ENCODE measurements at regions not wholly inside any gene's neighbourhood (a gene's known extent, or its start where the extent isn't known, plus 50 kb on each side); places are given as distances from the start of the nearest gene placed in this dataset.

DNA sequence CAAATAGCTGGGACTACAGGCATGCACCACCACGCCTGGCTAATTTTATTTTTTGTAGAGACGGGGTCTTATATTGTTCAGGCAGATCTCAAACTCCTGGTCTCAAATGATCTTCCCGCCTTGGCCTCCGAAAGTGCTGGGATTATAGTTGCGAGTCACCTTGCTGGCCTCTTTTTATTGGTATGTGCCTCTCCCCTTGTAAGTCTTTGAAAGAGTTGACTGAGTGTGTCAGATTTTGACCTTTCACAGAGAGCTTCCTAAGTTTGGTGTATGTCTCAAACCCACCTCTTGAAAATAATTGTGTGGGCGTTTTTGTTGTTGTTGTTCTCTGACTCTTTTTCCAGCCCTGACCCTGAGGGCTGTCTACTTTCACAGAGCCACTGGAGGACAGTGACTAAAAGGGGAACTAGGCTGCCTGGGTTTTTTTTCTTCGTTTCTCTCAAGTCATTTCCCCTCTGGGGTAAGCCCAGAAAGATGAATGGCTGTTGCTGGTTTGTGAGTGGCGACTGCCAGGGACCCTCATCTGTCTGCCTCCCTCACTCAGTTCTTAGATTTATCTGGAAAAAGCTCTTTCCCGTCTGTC lies 262.8 kb downstream of the ZEB1 start:
- H3K27ac ChIP-seq = peak overlapping the region in 1 of 2 donors; percentile 23
- peaks cover 0 to 5% (median 4%) of the 10 kb centered on the region in 3 donors for H3K9me3 ChIP-seq
- no peak overlapping the region for H3K4me3 ChIP-seq
- no peak for DNase-seq
- H3K4me1 ChIP-seq = peaks cover 7 to 25% (median 17%) of the 10 kb centered on the region in 4 donors
- intact Hi-C loops (cut with DNase I; ENCODE audit: low total_unique reads) = no loop called here
- no peaks in the 10 kb centered on the region for H3K27me3 ChIP-seq
- TF ChIP-seq, protein P1, sequence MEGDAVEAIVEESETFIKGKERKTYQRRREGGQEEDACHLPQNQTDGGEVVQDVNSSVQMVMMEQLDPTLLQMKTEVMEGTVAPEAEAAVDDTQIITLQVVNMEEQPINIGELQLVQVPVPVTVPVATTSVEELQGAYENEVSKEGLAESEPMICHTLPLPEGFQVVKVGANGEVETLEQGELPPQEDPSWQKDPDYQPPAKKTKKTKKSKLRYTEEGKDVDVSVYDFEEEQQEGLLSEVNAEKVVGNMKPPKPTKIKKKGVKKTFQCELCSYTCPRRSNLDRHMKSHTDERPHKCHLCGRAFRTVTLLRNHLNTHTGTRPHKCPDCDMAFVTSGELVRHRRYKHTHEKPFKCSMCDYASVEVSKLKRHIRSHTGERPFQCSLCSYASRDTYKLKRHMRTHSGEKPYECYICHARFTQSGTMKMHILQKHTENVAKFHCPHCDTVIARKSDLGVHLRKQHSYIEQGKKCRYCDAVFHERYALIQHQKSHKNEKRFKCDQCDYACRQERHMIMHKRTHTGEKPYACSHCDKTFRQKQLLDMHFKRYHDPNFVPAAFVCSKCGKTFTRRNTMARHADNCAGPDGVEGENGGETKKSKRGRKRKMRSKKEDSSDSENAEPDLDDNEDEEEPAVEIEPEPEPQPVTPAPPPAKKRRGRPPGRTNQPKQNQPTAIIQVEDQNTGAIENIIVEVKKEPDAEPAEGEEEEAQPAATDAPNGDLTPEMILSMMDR (IDR thresholded peaks at IDR 0.05) = no peak
- no peaks in the 10 kb centered on the region for H3K36me3 ChIP-seq

DNA sequence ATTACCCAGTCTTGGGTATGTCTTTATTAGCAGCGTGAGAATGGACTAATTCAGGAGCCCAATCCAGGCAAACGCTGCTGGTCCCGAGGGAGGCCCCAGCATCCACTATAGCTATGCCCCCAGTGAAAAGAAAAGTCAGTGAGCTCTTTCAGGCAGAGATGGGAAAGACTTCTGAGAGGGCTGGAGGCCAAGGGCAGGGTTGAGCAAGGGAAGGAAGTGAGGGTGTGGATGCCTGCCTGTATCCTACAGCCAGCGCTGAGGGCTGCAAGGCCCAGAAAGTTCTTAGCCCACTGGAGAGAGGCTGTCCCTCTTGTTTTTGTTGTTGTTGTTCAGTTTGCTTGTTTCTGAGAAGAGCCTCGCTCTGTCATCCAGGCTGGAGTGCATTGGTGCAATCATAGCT lies 261.6 kb downstream of the ZEB1 start:
- peaks cover 0 to 6% (median 4%) of the 10 kb centered on the region in 3 donors for H3K9me3 ChIP-seq
- no peak for DNase-seq
- TF ChIP-seq, protein P1 (IDR thresholded peaks at IDR 0.05) = no peak
- intact Hi-C loops (cut with DNase I; ENCODE audit: low total_unique reads) = no loop called here
- no peaks in the 10 kb centered on the region for H3K36me3 ChIP-seq
- no peak overlapping the region for H3K27ac ChIP-seq
- peaks cover 7 to 25% (median 17%) of the 10 kb centered on the region in 4 donors for H3K4me1 ChIP-seq
- no peak overlapping the region for H3K4me3 ChIP-seq
- no peaks in the 10 kb centered on the region for H3K27me3 ChIP-seq

Data from tibial artery (tissue), 4 donors.